H1 (cell line): ENCODE measurements at regions not wholly inside any gene's neighbourhood (a gene's known extent, or its start where the extent isn't known, plus 50 kb on each side); places are given as distances from the start of the nearest gene placed in this dataset.

Source experiments
- CTCF ChIA-PET: fragments of 300-600 bp; sonication (Branson Sonifier 250); formaldehyde crosslinking; loops from one replicate; lab custom pipeline; 2021; ENCODE audit not compliant: partially characterized antibody; lab: Charles Lee
- POLR2A ChIA-PET: fragments of 300-600 bp; sonication (Branson Sonifier 250); formaldehyde crosslinking; loops from one replicate; lab custom pipeline; 2021; ENCODE audit warnings: inconsistent platforms; ENCODE audit not compliant: partially characterized antibody; lab: Charles Lee
- DNase-seq, 2 experiments: peaks; one replicate each; pipeline versions ENCODE4 v3.0.0 to v3.0.0-alpha.2; 2010 to 2022; ENCODE audit warnings: low spot score in 2 of 2, low read depth in 1 of 2, mixed read lengths in 1 of 2
- FAIRE-seq: peaks from 2 replicates; lab custom pipeline; 2011; peaks lifted over from hg19 to GRCh38; lab: Jason Lieb, UNC
- H2AFZ ChIP-seq: 2 replicates; pipeline ENCODE4 v1.8.1; 2012; ENCODE audit warnings: low read length, inconsistent platforms
- H2AK5ac ChIP-seq: 2 replicates; pipeline ENCODE4 v1.6.1; 2013; ENCODE audit warnings: low read depth, low read length
- H2BK120ac ChIP-seq: replicated peaks from 2 replicates; pipeline ENCODE3; 2013; ENCODE audit warnings: low read depth, low read length, inconsistent platforms
- H2BK12ac ChIP-seq: 2 replicates; pipeline ENCODE4 v1.6.1; 2013; ENCODE audit warnings: low read depth, low read length
- H2BK15ac ChIP-seq: 2 replicates; pipeline ENCODE4 v1.6.1; 2013; ENCODE audit warnings: low read length
- H2BK20ac ChIP-seq: 2 replicates; pipeline ENCODE4 v1.6.1; 2013; ENCODE audit warnings: low read length
- H2BK5ac ChIP-seq: 2 replicates; pipeline ENCODE4 v1.6.1; 2013; ENCODE audit warnings: low read depth, low read length
- H3K14ac ChIP-seq: 2 replicates; pipeline ENCODE4 v1.6.1; 2013; ENCODE audit warnings: inconsistent platforms; ENCODE audit not compliant: insufficient read length
- H3K18ac ChIP-seq: 2 replicates; pipeline ENCODE4 v1.6.1; 2013; ENCODE audit warnings: low read length; ENCODE audit errors: extremely low read depth
- H3K23ac ChIP-seq: 2 replicates; pipeline ENCODE4 v1.6.1; 2013; ENCODE audit warnings: inconsistent platforms; ENCODE audit not compliant: insufficient read length
- H3K23me2 ChIP-seq: 2 replicates; pipeline ENCODE4 v1.6.1; 2013; ENCODE audit warnings: low read depth, low read length
- H3K27ac ChIP-seq: 2 replicates; pipeline ENCODE4 v1.6.1; 2011; ENCODE audit warnings: low read depth, low read length, inconsistent platforms
- H3K27me3 ChIP-seq, 4 experiments: replicated peaks in 1 of 4; 1 replicate in 1 of 4; 2 replicates in 3 of 4; pipeline versions ENCODE4 v1.6.1 to v1.8.1; 2011 to 2013; ENCODE audit warnings: low read length in 3 of 4, mild to moderate bottlenecking in 3 of 4, inconsistent platforms in 2 of 4, mixed read lengths in 2 of 4, moderate library complexity in 1 of 4; ENCODE audit not compliant: control insufficient read depth in 3 of 4, insufficient read depth in 3 of 4; ENCODE audit errors: extremely low read depth in 1 of 4
- H3K36me3 ChIP-seq, 4 experiments: 2 replicates each; pipeline versions ENCODE4 v1.6.1 to v1.8.1; 2011 to 2013; ENCODE audit warnings: mild to moderate bottlenecking in 4 of 4, low read length in 3 of 4, moderate library complexity in 2 of 4, control low read depth in 1 of 4, inconsistent platforms in 1 of 4; ENCODE audit not compliant: insufficient read depth in 4 of 4, control insufficient read depth in 2 of 4
- H3K4ac ChIP-seq: replicated peaks from 2 replicates; pipeline ENCODE3; 2013; ENCODE audit warnings: low read length, low read depth, mixed read lengths, inconsistent platforms; ENCODE audit not compliant: insufficient read length
- H3K4me1 ChIP-seq, 4 experiments: replicated peaks in 1 of 4; 1 replicate in 1 of 4; 2 replicates in 3 of 4; pipeline versions ENCODE4 v1.6.1 to v1.8.1; 2011 to 2013; ENCODE audit warnings: low read length in 3 of 4, inconsistent platforms in 2 of 4, mixed read lengths in 1 of 4; ENCODE audit not compliant: insufficient read depth in 4 of 4, control insufficient read depth in 3 of 4
- H3K4me2 ChIP-seq, 2 experiments: 2 replicates each; pipeline versions ENCODE4 v1.6.1 to v1.8.1; 2011 to 2013; ENCODE audit warnings: low read depth in 2 of 2, low read length in 2 of 2, control low read depth in 1 of 2, inconsistent platforms in 1 of 2, mild to moderate bottlenecking in 1 of 2; ENCODE audit not compliant: insufficient read depth in 1 of 2
- H3K4me3 ChIP-seq, 4 experiments: fragments of 200-600, 300-600 bp in 1 of 4; sonication (generic), shearing (Covaris generic), sonication (Bioruptor Twin) in 1 of 4; 2 replicates each; pipeline versions ENCODE4 v1.5.1 to v1.8.1; 2011 to 2016; ENCODE audit warnings: low read length in 4 of 4, low read depth in 3 of 4, control low read depth in 2 of 4, inconsistent platforms in 2 of 4, mild to moderate bottlenecking in 2 of 4, mixed read lengths in 1 of 4, moderate library complexity in 1 of 4; ENCODE audit not compliant: insufficient read depth in 2 of 4; ENCODE audit errors: extremely low read depth in 1 of 4
- H3K56ac ChIP-seq: replicated peaks from 2 replicates; pipeline ENCODE3; 2013; ENCODE audit warnings: low read depth, mild to moderate bottlenecking, mixed read lengths, low read length, inconsistent platforms; ENCODE audit not compliant: insufficient read length
- H3K79me1 ChIP-seq: 2 replicates; pipeline ENCODE4 v1.6.1; 2013; ENCODE audit warnings: low read depth, low read length, control low read depth
- H3K79me2 ChIP-seq, 2 experiments: 2 replicates each; pipeline versions ENCODE4 v1.6.1 to v1.8.1; 2012 to 2013; ENCODE audit warnings: low read length in 2 of 2, mild to moderate bottlenecking in 2 of 2, inconsistent platforms in 1 of 2; ENCODE audit not compliant: insufficient read depth in 2 of 2, control insufficient read depth in 1 of 2
- H3K9ac ChIP-seq, 4 experiments: replicated peaks in 1 of 4; 1 replicate in 1 of 4; 2 replicates in 3 of 4; pipeline versions ENCODE4 v1.6.1 to v1.8.1; 2011 to 2013; ENCODE audit warnings: low read depth in 3 of 4, low read length in 3 of 4, control low read depth in 2 of 4, mild to moderate bottlenecking in 2 of 4, moderate library complexity in 2 of 4, inconsistent platforms in 1 of 4; ENCODE audit errors: extremely low read depth in 1 of 4
- H3K9me3 ChIP-seq, 2 experiments: 2 replicates each; pipeline versions ENCODE4 v1.6.1 to v1.8.1; 2012 to 2013; ENCODE audit warnings: mild to moderate bottlenecking in 2 of 2, moderate library complexity in 2 of 2, control low read depth in 1 of 2, inconsistent platforms in 1 of 2, low read depth in 1 of 2, low read length in 1 of 2, mixed read lengths in 1 of 2; ENCODE audit not compliant: insufficient read depth in 2 of 2
- H4K20me1 ChIP-seq, 2 experiments: replicated peaks in 1 of 2; 2 replicates each; pipeline versions ENCODE3 to v1.8.1; 2011 to 2013; ENCODE audit warnings: inconsistent platforms in 2 of 2, low read length in 2 of 2, mild to moderate bottlenecking in 1 of 2; ENCODE audit not compliant: insufficient read depth in 2 of 2, control insufficient read depth in 1 of 2
- H4K5ac ChIP-seq: 2 replicates; pipeline ENCODE4 v1.6.1; 2013; ENCODE audit warnings: low read length, low read depth, mixed read lengths, inconsistent platforms; ENCODE audit not compliant: insufficient read length
- H4K8ac ChIP-seq: 2 replicates; pipeline ENCODE4 v1.8.0; 2013; ENCODE audit warnings: mild to moderate bottlenecking, moderate library complexity, low read length, inconsistent platforms; ENCODE audit not compliant: insufficient read depth; ENCODE audit errors: extremely low read depth
- H4K91ac ChIP-seq: replicated peaks from 2 replicates; pipeline ENCODE3; 2013; ENCODE audit warnings: low read length, mixed read lengths, inconsistent platforms; ENCODE audit not compliant: insufficient read length
- ATF2 ChIP-seq: IDR thresholded peaks from 2 replicates; pipeline ENCODE4 v1.6.1; 2012; ENCODE audit warnings: low read length, inconsistent platforms
- FOSL1 ChIP-seq: IDR thresholded peaks from 2 replicates; pipeline ENCODE4 v1.6.1; 2011; ENCODE audit warnings: mild to moderate bottlenecking, low read depth, low read length, moderate library complexity; ENCODE audit not compliant: insufficient read depth
- USF2 ChIP-seq: IDR thresholded peaks from 2 replicates; pipeline ENCODE4 v1.6.1; 2011; ENCODE audit warnings: low read length, improper control_type of control experiment
- WGBS, 2 experiments: shearing (Covaris generic) in 1 of 2; methylation state at CpG; one replicate each; pipeline versions ENCODE4 v1.1.6 to v1.1.7; 2013 to 2015; ENCODE audit warnings: low lambda C conversion rate in 2 of 2, mixed read lengths in 2 of 2, inconsistent platforms in 1 of 2, low coverage in 1 of 2, missing lambda C conversion rate in 1 of 2; ENCODE audit not compliant: insufficient replicate concordance in 2 of 2, insufficient coverage in 1 of 2, insufficient read length in 1 of 2; ENCODE audit errors: extremely low coverage in 1 of 2, missing lambda C conversion rate in 1 of 2; 5-methylcytosine and 5-hydroxymethylcytosine counted together

GRCh38 chr3:65093641-65094040 is 405.8 kb upstream of the ADAMTS9 start:
- Histone ChIP-seq H3K4me1 (0 out of 7 replicates have a peak, but pooled peaks cover 0 to 3% (median 0%) of the 10 kb centered on the region in 4 experiments), H3K23me2 (no peaks in the 10 kb centered on the region), H4K5ac (no peak overlapping the region), H2BK20ac (no peak overlapping the region), H3K79me1 (no peaks in the 10 kb centered on the region; the same call in 1 of the 2 replicates)
- TF ChIP-seq USF2 (no peak), ATF2 (no peak), FOSL1 (no peak)
- TF ChIP-seq, all 59 proteins: peak for 0
- no peak for FAIRE-seq
- no peaks in the 10 kb centered on the region for H4K20me1 ChIP-seq
- no peak for DNase-seq
- ChIA-PET CTCF (no interaction called here), POLR2A (no interaction called here)
- H3K18ac ChIP-seq, result no peak overlapping the region
- no peak overlapping the region for H3K4me2 ChIP-seq
- H4K91ac ChIP-seq, result no peak overlapping the region
- H3K9ac ChIP-seq, result no peak overlapping the region
- no peaks in the 10 kb centered on the region for H3K79me2 ChIP-seq
- H3K27ac ChIP-seq, result no peak overlapping the region
- no peak overlapping the region for H3K4me3 ChIP-seq
- H3K23ac ChIP-seq, result no peak overlapping the region
- no peak overlapping the region for H2AK5ac ChIP-seq
- H3K27me3 ChIP-seq, result no peaks in the 10 kb centered on the region
- no peak overlapping the region for H3K14ac ChIP-seq
- no peak overlapping the region for H2AFZ ChIP-seq
- H3K36me3 ChIP-seq, result no peaks in the 10 kb centered on the region
- no peaks in the 10 kb centered on the region for H3K9me3 ChIP-seq
- H3K4ac ChIP-seq, result no peak overlapping the region
- no peak overlapping the region for H2BK5ac ChIP-seq
- no peak overlapping the region for H2BK120ac ChIP-seq
- H2BK15ac ChIP-seq, result no peak overlapping the region
- H4K8ac ChIP-seq, result no peak overlapping the region
- WGBS, 2 experiments, result 95% methylated on average over 3 of the region's 3 CpGs; no CpG with 5 or more reads in 1 of the 2 experiments
- no peak overlapping the region for H2BK12ac ChIP-seq
- H3K56ac ChIP-seq, result no peak overlapping the region
